AG10803 (cell line): ENCODE measurements at regions not wholly inside any gene's neighbourhood (a gene's known extent, or its start where the extent isn't known, plus 50 kb on each side); places are given as distances from the start of the nearest gene placed in this dataset.

ENCODE experiments used
- DNase-seq: peaks from one replicate; pipeline ENCODE4 v3.0.0; 2010; ENCODE audit warnings: low read depth
- H3K4me3 ChIP-seq: 2 replicates; pipeline ENCODE4 v1.5.1; 2011; ENCODE audit warnings: mild to moderate bottlenecking, low read length, control low read depth
- TF ChIP-seq, protein P1 (sequence below): conservative IDR thresholded peaks from 2 replicates; pipeline ENCODE4 v1.5.1; 2011; ENCODE audit warnings: mild to moderate bottlenecking, low read length, control low read depth, inconsistent platforms

DNA sequence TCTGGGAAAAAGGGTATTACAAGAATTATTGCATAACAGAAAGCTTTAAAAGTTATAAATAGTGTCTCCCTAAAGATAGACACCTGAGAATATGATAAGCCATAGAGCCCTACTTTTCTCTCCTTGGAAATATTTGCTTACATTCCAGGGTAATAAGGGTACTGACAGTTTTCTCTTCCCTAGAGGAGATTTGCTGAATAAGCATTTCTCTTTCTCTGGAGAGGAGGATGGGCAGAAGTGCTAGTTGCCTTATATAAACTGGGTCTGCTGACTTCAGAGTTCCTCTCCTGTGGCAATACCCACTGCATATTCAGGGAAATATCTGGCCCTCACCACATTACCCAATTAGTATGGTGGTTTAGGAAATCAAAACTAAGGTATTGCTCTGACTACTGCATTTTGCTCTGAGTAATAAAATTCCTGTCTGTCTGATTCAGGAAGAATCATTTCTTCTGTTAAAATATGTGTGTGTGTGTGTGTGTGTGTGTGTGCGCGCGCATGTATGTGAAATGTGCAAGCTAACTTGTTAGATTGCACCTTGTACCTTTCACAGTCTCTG is 1391.3 kb downstream of the DSC3 start:
- H3K4me3 ChIP-seq = no peak overlapping the region
- TF ChIP-seq, protein P1, sequence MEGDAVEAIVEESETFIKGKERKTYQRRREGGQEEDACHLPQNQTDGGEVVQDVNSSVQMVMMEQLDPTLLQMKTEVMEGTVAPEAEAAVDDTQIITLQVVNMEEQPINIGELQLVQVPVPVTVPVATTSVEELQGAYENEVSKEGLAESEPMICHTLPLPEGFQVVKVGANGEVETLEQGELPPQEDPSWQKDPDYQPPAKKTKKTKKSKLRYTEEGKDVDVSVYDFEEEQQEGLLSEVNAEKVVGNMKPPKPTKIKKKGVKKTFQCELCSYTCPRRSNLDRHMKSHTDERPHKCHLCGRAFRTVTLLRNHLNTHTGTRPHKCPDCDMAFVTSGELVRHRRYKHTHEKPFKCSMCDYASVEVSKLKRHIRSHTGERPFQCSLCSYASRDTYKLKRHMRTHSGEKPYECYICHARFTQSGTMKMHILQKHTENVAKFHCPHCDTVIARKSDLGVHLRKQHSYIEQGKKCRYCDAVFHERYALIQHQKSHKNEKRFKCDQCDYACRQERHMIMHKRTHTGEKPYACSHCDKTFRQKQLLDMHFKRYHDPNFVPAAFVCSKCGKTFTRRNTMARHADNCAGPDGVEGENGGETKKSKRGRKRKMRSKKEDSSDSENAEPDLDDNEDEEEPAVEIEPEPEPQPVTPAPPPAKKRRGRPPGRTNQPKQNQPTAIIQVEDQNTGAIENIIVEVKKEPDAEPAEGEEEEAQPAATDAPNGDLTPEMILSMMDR = no peak
- DNase-seq = peak; percentile 81

DNA sequence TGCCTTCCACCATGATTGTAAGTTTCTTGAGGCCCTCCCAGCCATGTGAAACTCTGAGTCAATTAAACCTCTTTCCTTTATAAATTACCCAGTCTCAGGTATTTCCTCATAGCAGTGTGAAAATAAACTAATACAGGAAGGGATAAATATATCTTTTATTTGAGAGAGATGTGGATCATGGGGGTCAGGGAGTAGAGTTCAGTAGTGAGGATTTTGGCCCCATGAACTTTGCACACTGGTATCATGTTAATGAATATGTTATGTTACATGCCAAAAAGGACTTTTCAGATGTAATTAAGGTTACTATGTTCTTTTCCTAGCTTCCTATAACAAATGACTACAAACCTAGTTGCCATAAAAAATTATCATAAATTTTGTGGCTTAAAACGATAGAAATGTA is 1393.7 kb downstream of the DSC3 start:
- DNase-seq = no peak
- TF ChIP-seq, protein P1 = no peak
- H3K4me3 ChIP-seq = no peak overlapping the region

DNA sequence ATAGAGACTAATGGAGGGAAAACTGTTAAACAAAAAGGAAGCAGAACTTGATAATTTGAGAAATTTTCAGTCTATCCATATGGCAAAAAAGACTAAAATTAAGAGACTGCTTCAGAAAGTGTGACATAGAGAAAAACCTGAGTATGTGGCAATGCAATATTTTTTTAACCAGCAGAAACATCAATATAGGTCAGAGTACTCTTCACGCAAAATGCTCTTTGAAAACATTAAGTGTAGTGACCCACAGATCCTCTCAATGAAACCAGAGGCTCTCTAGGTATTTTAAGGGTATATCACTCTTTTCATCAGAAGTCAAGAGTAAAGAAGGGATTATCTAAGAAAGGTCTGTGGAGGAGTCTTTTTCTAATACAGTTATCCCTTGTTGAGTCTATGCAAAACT is 1394.8 kb downstream of the DSC3 start:
- no peak for DNase-seq
- H3K4me3 ChIP-seq = no peak overlapping the region
- TF ChIP-seq, protein P1 = no peak

DNA sequence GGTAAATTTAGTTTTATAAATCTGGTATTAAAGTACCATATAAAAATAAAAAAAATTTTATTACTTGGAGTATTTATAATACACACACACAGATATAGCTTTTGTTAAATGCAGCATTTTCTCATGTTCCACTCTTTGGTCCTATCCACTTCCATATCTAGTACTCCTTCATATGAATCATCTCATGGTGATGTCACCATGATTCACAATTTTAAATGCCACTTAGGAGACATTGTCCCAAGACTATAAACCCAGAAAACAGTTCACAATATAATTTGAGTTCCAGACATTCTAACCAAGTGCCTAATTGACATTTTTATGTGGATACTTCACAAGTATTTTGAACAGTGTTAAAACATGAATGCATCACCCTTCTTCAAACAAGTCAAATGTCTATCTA is 1398.3 kb downstream of the DSC3 start:
- TF ChIP-seq, protein P1 = no peak
- DNase-seq = peak; percentile 23
- H3K4me3 ChIP-seq = no peak overlapping the region

DNA sequence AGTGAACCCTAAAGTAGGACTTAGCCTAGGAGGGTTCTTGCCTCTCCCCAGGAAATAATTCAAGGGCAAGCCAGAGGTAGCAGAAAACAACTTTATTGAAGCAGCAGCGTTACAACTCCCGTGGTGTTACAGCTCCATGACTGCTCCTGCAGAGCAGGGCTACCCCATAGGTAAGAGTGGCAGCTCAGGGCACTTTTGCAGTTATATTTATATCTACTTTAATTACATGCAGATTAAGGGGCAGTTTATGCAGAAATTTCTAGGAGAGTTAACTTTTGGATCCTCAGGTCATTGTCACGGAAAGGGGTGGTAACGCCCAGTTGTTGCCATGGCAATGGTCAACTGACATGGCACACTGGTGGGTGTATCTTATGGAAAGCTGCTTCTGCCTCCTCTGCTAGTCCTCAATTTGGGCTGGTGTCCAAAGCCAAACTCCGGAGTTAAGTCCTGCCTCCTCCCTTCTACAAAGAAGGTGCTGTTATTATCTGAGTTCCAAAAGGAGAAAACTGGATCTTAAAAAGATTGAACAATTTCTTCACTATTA is 1413.0 kb downstream of the DSC3 start:
- H3K4me3 ChIP-seq = no peak overlapping the region
- TF ChIP-seq, protein P1 = no peak
- DNase-seq = no peak

DNA sequence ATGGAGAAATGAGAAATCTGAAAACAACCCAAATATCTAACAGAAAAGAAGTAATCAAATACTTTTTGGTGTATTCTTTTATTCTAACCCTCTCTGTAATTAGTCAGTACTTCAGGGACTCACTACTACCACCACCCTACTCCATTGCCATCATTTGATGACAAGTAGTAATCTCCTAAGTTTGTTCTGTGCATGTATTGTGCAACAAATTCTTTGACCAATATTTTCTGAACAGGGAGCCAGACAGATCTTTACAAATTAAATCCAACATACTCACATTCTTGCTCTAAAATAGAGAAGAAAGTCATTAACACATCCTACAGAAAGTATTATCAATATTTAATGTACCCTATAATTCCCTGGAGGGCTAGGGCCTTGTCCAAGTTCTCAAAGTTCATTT is 1416.4 kb downstream of the DSC3 start:
- no peak overlapping the region for H3K4me3 ChIP-seq
- DNase-seq = no peak
- TF ChIP-seq, protein P1 = no peak

DNA sequence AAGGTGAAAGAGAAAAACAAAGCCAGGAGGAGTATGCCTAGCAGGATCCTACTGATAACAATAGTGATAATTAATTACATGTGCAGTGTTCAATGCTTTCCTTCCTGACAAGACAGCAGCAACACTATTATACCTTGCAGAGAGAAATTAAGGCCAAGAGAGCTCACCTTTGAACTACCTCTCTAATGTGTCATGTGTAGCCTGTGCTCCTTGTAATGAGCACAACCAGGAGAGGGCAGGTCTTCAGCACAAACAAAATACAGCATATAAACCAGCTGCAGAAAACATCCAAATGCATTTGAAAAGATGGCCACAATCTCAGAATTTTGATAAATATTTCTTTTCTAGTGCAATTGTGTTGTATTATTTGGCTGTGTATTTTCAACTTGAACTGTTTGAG is 1425.7 kb downstream of the DSC3 start:
- no peak for DNase-seq
- TF ChIP-seq, protein P1 = no peak
- H3K4me3 ChIP-seq = no peak overlapping the region
